ENCODE measurements at regions not wholly inside any gene's neighbourhood (a gene's known extent, or its start where the extent isn't known, plus 50 kb on each side); places are given as distances from the start of the nearest gene placed in this dataset.

GRCh38 chr15:94615688-94616087 lies 384.3 kb downstream of the MCTP2 start:
- TF ChIP-seq RAD21 (IDR thresholded peaks at IDR 0.05 in 1 of 2, conservative IDR thresholded peaks at IDR 0.05 in 1 of 2; ENCODE audit: low read depth in 2 of 2, low read length in 2 of 2) = no peak
- no peak for TF ChIP-seq MAFK (IDR thresholded peaks at IDR 0.05; ENCODE audit: low read depth, low read length)
- no peak for TF ChIP-seq CEBPB (IDR thresholded peaks at IDR 0.05; ENCODE audit: low read depth, low read length)

All from H1 (cell line).